GM12878 (cell line): ENCODE measurements at regions not wholly inside any gene's neighbourhood (a gene's known extent, or its start where the extent isn't known, plus 50 kb on each side); places are given as distances from the start of the nearest gene placed in this dataset.

Experiments used
- ATAC-seq: fragments of 200-7000 bp; cut with Tn5 transposase; 3 replicates; pipeline ENCODE4 v1.9.1; 2020; ENCODE audit warnings: mild to moderate bottlenecking, moderate library complexity
- BruUV-seq: library from RNA; stranded (reverse); fragments of 400-500 nt; replicated peaks from 2 replicates; lab custom pipeline; 2021; lab: Mats Ljungman, UMichigan
- CTCF ChIA-PET: fragments of 300-600 bp; sonication (Branson Sonifier 250); formaldehyde crosslinking; extraction: SDS; loops from one replicate; lab custom pipeline; 2021; ENCODE audit warnings: inconsistent platforms; lab: Yijun Ruan, JAX
- POLR2A ChIA-PET: fragments of 350-600 bp; formaldehyde crosslinking; extraction: SDS; loops from one replicate; lab custom pipeline; 2021; ENCODE audit warnings: inconsistent platforms; lab: Charles Lee
- RAD21 ChIA-PET: fragments of 300-600 bp; sonication (Branson Sonifier 250); formaldehyde crosslinking; loops from one replicate; lab custom pipeline; 2023; ENCODE audit warnings: antibody characterized with exemption; ENCODE audit not compliant: unreplicated experiment; lab: Charles Lee
- SMC1A ChIA-PET: fragments of 300-600 bp; sonication (Branson Sonifier 250); formaldehyde crosslinking; loops from one replicate; lab custom pipeline; 2023; ENCODE audit not compliant: unreplicated experiment, uncharacterized antibody; lab: Charles Lee
- DNase-seq: peaks from one replicate; pipeline ENCODE4 v3.0.0-alpha.2; 2011; ENCODE audit warnings: low read depth, low spot score
- FAIRE-seq: peaks from 3 replicates; lab custom pipeline; 2011; peaks lifted over from hg19 to GRCh38; lab: Jason Lieb, UNC
- H2AFZ ChIP-seq: 2 replicates; pipeline ENCODE4 v1.6.0; 2011; ENCODE audit warnings: low read depth, low read length, control low read depth; ENCODE audit not compliant: control insufficient read depth
- H3K27ac ChIP-seq: 2 replicates; pipeline ENCODE4 v1.5.1; 2011; ENCODE audit warnings: control low read depth; ENCODE audit not compliant: control insufficient read depth, insufficient read depth
- H3K27me3 ChIP-seq, 2 experiments: replicated peaks in 1 of 2; 2 replicates each; pipeline versions ENCODE4 v1.6.0 to v1.6.1; 2011; ENCODE audit warnings: low read length in 1 of 2; ENCODE audit not compliant: control insufficient read depth in 2 of 2, insufficient read depth in 2 of 2
- H3K36me3 ChIP-seq, 2 experiments: 2 replicates each; pipeline ENCODE4 v1.5.1; 2011; ENCODE audit warnings: low read length in 1 of 2; ENCODE audit not compliant: control insufficient read depth in 2 of 2, insufficient read depth in 2 of 2
- H3K4me1 ChIP-seq: 2 replicates; pipeline ENCODE4 v1.6.1; 2011; ENCODE audit warnings: mild to moderate bottlenecking, low read length, moderate library complexity, mixed read lengths; ENCODE audit not compliant: control insufficient read depth, insufficient read depth
- H3K4me2 ChIP-seq: 2 replicates; pipeline ENCODE4 v1.6.0; 2011; ENCODE audit warnings: control low read depth; ENCODE audit not compliant: control insufficient read depth, insufficient read depth
- H3K4me3 ChIP-seq: fragments of 200-600 bp; sonication (generic); 2 replicates; pipeline ENCODE4 v1.5.1; 2016
- H3K79me2 ChIP-seq: 2 replicates; pipeline ENCODE4 v1.6.0; 2011; ENCODE audit warnings: low read length; ENCODE audit not compliant: control insufficient read depth, insufficient read depth
- H3K9ac ChIP-seq: 2 replicates; pipeline ENCODE4 v1.8.0; 2011; ENCODE audit warnings: low read length, control low read depth, mixed read lengths; ENCODE audit not compliant: control insufficient read depth, insufficient read depth
- H3K9me3 ChIP-seq: replicated peaks from 3 replicates; pipeline ENCODE4 v1.5.1; 2011; ENCODE audit warnings: mild to moderate bottlenecking, low read length; ENCODE audit not compliant: control insufficient read depth, insufficient read depth
- H4K20me1 ChIP-seq: 2 replicates; pipeline ENCODE4 v1.6.0; 2011; ENCODE audit not compliant: control insufficient read depth, insufficient read depth
- PAX8 ChIP-seq: fragments of 450-650 bp; IDR thresholded peaks from 2 replicates; pipeline ENCODE4 v1.6.1; 2017; ENCODE audit warnings: mild to moderate bottlenecking, moderate library complexity
- SIN3A ChIP-seq: IDR thresholded peaks from 2 replicates; pipeline ENCODE4 v1.6.1; 2012; ENCODE audit warnings: low read depth, low read length, improper control_type of control experiment
- SMC3 ChIP-seq: IDR thresholded peaks from 2 replicates; pipeline ENCODE4 v1.6.1; 2011; ENCODE audit warnings: low read length, improper control_type of control experiment, borderline replicate concordance
- SREBF2 ChIP-seq: IDR thresholded peaks from 2 replicates; pipeline ENCODE4 v1.6.1; 2012; ENCODE audit warnings: mild to moderate bottlenecking, low read length
- whole genome bisulfite sequencing: methylation state at CpG from one replicate; pipeline ENCODE4 v1.1.6; 2016; ENCODE audit warnings: low lambda C conversion rate; ENCODE audit not compliant: insufficient replicate concordance, insufficient coverage; ENCODE audit errors: missing lambda C conversion rate; 5-methylcytosine and 5-hydroxymethylcytosine counted together
- in situ Hi-C: fragments of 300-500 bp; cut with MboI; formaldehyde crosslinking; loops from 9 replicates; pipeline ENCODE4 v1.14.3; 2018; ENCODE audit warnings: mixed read lengths
- intact Hi-C: fragments of 100-400 bp; cut with micrococcal nuclease; formaldehyde crosslinking; loops from one replicate; pipeline ENCODE4 v1.14.2; 2022; ENCODE audit not compliant: unreplicated experiment
- TF ChIP-seq, protein P1 (sequence below): IDR thresholded peaks from 2 replicates; pipeline ENCODE4 v1.6.1; 2011; ENCODE audit warnings: borderline replicate concordance, low read depth, mild to moderate bottlenecking, moderate library complexity, mixed read lengths, low read length; ENCODE audit not compliant: insufficient read depth; ENCODE audit errors: extremely low read length

DNA sequence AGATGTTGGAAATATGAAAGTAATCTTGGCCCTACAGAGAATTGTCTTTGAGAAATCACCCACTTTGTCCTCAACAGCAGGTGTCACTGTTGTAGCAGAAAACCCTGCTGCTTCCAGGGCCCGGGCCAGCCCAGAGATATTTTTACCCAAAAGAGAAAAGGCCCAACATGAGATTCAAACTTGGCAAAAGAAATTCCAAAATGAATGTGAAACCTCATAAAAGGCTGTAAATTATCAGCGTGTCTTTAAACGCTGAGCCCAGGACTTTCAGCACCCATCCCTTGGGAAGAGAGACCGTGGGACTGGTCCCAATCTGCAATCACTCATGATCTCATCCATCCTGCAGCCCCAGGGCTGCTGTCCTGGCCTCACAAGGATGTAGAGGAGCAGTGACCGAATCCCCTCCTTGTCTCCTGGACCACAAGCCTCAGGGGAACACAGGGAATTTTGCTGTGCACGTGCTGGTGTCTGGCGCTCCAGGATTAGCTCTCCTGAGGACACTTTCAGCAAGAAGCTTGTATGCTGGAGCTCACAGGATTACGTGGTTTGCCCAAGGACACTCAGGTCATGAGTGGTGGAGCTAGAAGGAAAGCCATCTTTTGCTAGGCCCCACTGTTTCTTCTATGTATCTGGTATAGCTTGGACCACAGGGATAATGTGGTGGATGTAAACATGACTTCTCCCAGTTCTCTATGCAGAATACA is 202.1 kb downstream of the RNF144A start (continued):
- peak; percentile 45; the same call in 1 of the 2 replicates for TF ChIP-seq SMC3
- TF ChIP-seq, protein P1, sequence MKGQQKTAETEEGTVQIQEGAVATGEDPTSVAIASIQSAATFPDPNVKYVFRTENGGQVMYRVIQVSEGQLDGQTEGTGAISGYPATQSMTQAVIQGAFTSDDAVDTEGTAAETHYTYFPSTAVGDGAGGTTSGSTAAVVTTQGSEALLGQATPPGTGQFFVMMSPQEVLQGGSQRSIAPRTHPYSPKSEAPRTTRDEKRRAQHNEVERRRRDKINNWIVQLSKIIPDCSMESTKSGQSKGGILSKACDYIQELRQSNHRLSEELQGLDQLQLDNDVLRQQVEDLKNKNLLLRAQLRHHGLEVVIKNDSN, result no peak

DNA sequence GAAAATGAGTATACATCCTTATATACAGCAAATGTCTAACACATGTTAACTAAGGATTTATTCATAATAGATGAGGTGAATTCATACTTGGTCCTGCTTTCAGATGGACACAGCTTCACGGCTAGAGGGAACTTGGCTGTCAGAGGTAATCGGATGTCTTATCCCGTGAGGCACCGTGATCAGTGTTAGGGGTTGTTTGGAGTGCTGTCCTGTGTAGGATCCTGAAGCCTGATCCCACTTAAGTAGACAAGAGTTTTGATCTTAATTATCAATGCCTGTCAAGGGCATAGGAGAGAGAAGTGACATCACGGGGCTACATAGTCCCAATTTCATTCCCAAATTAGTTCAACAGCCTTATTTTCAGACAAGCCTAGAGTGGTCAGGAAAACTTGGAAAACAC is 204.6 kb downstream of the RNF144A start:
- CTCF ChIA-PET, result no interaction called here
- TF ChIP-seq SIN3A (no peak), SREBF2 (no peak), PAX8 (no peak)
- Histone ChIP-seq H3K79me2 (no peaks in the 10 kb centered on the region), H4K20me1 (no peaks in the 10 kb centered on the region), H3K4me1 (no peaks in the 10 kb centered on the region), H3K27ac (no peak overlapping the region), H3K4me2 (no peak overlapping the region), H3K36me3 (no peaks in the 10 kb centered on the region), H3K4me3 (no peak overlapping the region), H3K27me3 (no peaks in the 10 kb centered on the region), H3K9ac (no peak overlapping the region), H3K9me3 (no peaks in the 10 kb centered on the region), H2AFZ (no peak overlapping the region)
- RAD21 ChIA-PET, result no interaction called here
- POLR2A ChIA-PET, result no interaction called here
- FAIRE-seq, result no peak
- intact Hi-C loops (no loop called here), in situ Hi-C loops (no loop called here)
- 65% methylated on average over 5 of the region's 5 CpGs for WGBS
- SMC1A ChIA-PET, result interaction anchor here (1.7 kb wide), 1 partner anchor 13 kb away, joined by 5 read pairs; no protein-coding TSS in a partner anchor
- ATAC-seq, result no peak
- no TSS peak for BruUV-seq
- no peak for DNase-seq
